ENCODE measurements at regions not wholly inside any gene's neighbourhood (a gene's known extent, or its start where the extent isn't known, plus 50 kb on each side); places are given as distances from the start of the nearest gene placed in this dataset.
"Not testable (repeated sequence)": the region's sequence is repeated elsewhere in the genome, so short reads cannot be mapped to it uniquely, and the experiment has no call there.

DNA sequence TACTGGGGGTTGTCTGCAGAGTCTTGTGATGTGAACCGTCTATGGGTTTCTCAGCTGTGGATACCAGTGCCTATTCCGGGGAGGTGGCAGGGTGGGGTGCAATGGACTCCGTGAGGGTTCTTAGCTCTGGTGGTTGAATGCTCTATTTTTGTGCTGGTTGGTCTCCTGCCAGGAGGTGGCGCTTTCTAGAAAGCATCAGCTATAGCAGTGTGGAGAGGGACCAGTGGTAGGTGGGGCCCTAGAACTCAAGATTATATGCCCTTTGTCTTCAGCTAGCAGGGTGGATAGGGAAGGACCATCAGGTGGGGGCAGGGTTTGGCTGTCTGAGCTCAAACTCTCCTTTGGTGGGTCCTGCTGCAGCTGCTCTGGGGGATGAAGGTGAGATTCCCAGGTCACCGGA lies 127.3 kb upstream of the PLD5 start:
- DNase-seq (ENCODE audit: low read depth in 4 of 4, low spot score in 3 of 4) = no peak

GRCh38 chr1:242641461-242641860 lies 117.0 kb upstream of the PLD5 start:
- no peak for DNase-seq (ENCODE audit: low read depth in 4 of 4, low spot score in 3 of 4)

DNA sequence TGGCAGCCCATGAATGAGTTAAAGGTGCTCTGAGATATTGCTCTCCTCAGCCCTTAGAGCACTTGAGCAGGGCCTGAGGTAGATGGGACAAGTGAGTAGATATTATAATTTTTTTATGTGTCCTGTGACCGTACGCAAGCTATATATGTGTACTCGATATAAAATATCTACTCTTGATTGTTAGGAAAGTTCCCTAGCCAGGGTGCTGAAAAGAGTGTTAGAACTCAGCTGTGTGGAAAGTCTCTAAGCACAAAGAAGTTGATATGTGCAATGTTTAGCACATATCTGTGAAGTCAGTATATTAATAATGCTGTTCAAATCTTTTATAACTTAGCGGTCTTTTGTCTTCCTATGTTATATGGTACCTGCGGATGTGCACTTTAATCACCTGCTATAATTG lies 114.6 kb upstream of the PLD5 start:
- DNase-seq (ENCODE audit: low read depth in 4 of 4, low spot score in 3 of 4) = no peak

GRCh38 chr1:242634732-242635131 lies 110.2 kb upstream of the PLD5 start:
- no peak for DNase-seq (ENCODE audit: low read depth in 4 of 4, low spot score in 3 of 4)

DNA sequence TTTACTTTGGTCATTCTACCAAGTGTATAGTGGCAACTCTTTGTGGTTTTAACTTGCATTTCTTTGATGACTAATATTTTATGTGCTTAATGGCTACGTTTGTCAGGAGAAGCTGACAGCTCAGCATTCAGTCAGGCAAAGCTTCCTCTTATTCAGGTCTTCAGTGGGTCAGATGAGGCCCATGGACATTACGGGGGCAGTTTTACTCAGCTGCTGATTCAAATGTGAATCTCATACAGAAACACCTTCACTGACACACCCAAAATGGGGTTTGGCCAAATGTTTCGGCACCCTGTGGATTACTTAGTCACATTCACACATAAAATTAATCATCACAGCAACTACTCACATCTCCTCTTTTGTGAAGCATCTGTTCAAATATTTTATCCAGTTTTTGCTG lies 104.9 kb upstream of the PLD5 start:
- DNase-seq (ENCODE audit: low read depth in 4 of 4, low spot score in 3 of 4) = no peak

DNA sequence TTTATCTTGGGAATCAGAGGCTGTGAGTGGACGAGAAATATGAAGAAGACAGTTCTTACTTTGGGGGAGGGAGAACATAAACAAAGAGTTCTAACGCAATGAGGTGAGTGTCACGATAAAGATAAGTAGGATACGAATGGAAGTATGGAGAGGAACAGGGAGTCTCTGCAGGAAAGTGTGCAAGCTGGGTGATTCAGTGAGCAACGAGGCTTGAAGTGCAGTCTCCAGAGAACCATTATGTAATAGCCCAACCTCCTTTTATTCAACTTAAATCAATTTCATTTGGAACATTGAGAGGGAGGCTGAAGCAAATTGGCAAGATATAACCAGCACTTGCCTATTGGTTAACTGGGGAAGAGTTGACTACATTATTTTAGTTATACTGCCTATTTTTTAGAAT lies 99.3 kb upstream of the PLD5 start:
- DNase-seq (ENCODE audit: low read depth in 4 of 4, low spot score in 3 of 4) = no peak

- no peak for DNase-seq (ENCODE audit: low read depth in 4 of 4, low spot score in 3 of 4)
These were observed 98.6 kb upstream of the PLD5 start for GRCh38 chr1:242623119-242623518.

GRCh38 chr1:242613266-242613815 lies 88.8 kb upstream of the PLD5 start:
- DNase-seq (ENCODE audit: low read depth in 4 of 4, low spot score in 3 of 4) = no peak

GRCh38 chr1:242610209-242610608 lies 85.7 kb upstream of the PLD5 start:
- no peak for DNase-seq (ENCODE audit: low read depth in 4 of 4, low spot score in 3 of 4)

- DNase-seq (ENCODE audit: low read depth in 4 of 4, low spot score in 3 of 4) = no peak
These were observed 81.0 kb upstream of the PLD5 start for GRCh38 chr1:242605521-242605920.

DNA sequence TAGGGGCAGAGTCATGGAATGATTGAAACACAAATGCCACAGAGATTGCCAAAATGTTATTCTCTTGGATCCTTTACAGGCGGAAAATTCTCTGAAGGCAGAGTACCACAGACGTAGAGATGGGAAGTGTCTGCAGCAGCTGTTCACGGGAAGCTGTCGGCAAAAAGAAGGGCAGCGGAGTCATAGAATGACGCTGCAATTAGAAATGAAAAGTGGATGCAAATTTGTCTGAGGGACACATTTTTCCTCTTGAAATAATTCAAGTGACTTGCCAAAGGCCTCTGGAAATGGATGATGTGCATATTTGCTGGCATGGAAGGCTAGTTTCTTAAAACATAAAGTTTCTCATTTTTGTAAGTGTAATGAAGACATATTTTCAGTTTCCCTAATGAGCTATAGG lies 77.5 kb upstream of the PLD5 start:
- DNase-seq (ENCODE audit: low read depth in 4 of 4, low spot score in 3 of 4) = no peak

GRCh38 chr1:242593756-242594155 lies 69.3 kb upstream of the PLD5 start:
- DNase-seq (ENCODE audit: low read depth in 4 of 4, low spot score in 3 of 4) = not testable (repeated sequence)

DNA sequence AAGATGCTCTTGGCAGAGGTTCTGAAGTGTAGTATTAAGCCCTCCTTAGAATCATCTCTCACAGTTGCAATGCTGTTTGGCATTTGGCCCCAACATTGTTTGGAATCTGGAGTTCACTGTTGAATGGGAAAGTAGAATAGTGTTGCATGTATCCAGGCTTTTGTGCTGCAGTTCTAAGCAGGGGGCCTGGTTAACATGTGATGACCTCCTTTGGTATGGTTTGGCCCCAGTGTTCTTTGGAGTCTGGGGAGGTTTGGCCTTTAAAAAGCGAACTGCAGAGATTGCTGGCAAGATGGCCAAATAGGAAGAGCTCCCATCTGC lies 61.8 kb upstream of the PLD5 start:
- DNase-seq (ENCODE audit: low read depth in 4 of 4, low spot score in 3 of 4) = no peak

DNA sequence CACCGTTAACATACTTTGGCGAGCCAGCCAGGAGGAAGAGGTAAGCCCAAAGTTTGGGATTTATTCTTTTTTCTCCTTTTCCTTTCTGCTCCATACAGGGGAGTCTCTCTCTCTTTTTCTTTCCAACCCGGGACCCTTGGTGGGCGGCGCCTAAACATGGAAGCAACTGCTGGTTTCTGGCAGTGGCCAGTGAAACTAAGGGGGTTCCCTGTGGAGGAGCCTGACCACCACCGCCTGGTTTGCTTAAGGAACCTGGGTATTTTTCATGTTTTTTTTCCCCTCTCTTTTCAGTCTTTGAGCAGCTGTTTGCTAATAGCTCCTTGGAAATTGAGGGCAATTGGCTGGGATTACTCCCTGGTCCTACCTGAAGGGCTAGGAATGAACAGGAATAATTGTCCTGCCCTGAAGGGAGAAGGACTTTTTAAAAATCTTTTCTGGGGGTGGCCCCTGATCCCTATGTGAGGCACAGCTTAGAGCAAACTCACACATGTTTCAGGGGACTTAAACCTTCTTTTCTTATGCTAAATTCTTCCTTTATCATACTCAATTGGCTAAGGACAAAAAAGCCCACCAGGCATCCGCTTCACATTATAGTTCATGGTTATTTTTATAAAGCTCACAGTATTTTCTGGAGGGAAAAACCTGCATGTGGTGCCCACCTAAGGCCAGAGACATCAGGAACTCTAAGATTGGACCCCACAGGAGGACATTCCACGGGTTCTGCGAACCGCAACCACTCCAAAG lies 61.3 kb upstream of the PLD5 start:
- no peak for DNase-seq (ENCODE audit: low read depth in 4 of 4, low spot score in 3 of 4)

GRCh38 chr1:242582669-242583068 lies 58.2 kb upstream of the PLD5 start:
- DNase-seq (ENCODE audit: low read depth in 4 of 4, low spot score in 3 of 4) = no peak

DNA sequence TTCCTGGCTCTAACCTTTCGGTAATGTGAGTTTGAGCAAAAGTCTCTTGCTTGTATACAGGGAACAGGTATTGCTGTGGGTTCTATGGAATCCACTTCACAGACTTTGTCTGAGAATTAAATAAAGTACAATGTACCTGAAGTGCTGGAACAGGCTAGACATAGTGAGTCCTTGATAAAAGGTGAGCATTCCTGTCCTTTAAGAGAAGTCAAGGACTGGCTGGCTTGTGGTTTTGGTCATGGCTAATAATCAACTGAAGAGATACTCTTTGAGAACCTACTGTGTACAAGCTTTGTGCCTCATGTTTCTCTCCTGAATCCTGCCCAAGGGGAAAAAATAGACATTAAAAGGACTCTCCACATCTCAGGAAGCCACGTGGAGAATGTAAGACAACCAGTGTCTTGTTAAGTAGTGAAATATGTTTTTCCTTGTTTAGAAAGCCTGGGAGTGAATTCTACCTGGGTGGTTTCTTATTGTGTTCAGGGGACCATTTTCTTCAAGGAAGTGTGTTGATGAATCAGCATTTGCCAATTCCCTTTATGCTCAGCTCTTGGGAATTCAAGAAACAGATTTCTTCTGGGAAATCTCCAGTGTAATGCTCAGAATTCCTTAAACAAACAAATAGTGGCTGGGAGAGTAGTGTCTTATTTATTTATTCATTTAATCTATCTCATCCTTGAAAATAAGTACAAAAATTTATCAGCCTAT lies 55.2 kb upstream of the PLD5 start:
- no peak for DNase-seq (ENCODE audit: low read depth in 4 of 4, low spot score in 3 of 4)

All from left renal pelvis (tissue), 4 donors.